Neural progenitor cell (in vitro differentiated cells): ENCODE measurements at regions not wholly inside any gene's neighbourhood (a gene's known extent, or its start where the extent isn't known, plus 50 kb on each side); places are given as distances from the start of the nearest gene placed in this dataset.

Experiments used
- DNase-seq: peaks from one replicate; pipeline ENCODE4 v3.0.0-alpha.2; 2016; ENCODE audit warnings: low spot score
- H2AFZ ChIP-seq: fragments of 200-600 bp; sonication (generic); replicated peaks from 2 replicates; pipeline ENCODE4 v1.6.1; 2016; ENCODE audit warnings: antibody characterized with exemption
- H3F3A ChIP-seq: fragments of 200-600 bp; sonication (generic); 2 replicates; pipeline ENCODE4 v1.6.1; 2016; ENCODE audit warnings: antibody characterized with exemption, low read depth
- H3K27ac ChIP-seq: fragments of 200-600 bp; sonication (generic); 2 replicates; pipeline ENCODE4 v1.5.1; 2016; ENCODE audit warnings: mild to moderate bottlenecking
- H3K27me3 ChIP-seq: fragments of 200-600 bp; sonication (generic); 2 replicates; pipeline ENCODE4 v1.6.1; 2016; ENCODE audit warnings: mild to moderate bottlenecking, moderate library complexity
- H3K36me3 ChIP-seq: fragments of 200-600 bp; sonication (generic); 2 replicates; pipeline ENCODE4 v1.5.1; 2016
- H3K4me1 ChIP-seq: fragments of 200-600 bp; sonication (generic); 2 replicates; pipeline ENCODE4 v1.6.1; 2016; ENCODE audit warnings: mixed run types
- H3K4me2 ChIP-seq: fragments of 200-600 bp; sonication (generic); 2 replicates; pipeline ENCODE4 v1.6.1; 2016
- H3K4me3 ChIP-seq: fragments of 200-600 bp; sonication (generic); 2 replicates; pipeline ENCODE4 v1.5.1; 2016
- H3K79me2 ChIP-seq: fragments of 200-600 bp; sonication (generic); 2 replicates; pipeline ENCODE4 v1.6.1; 2016; ENCODE audit warnings: low read depth
- H3K9ac ChIP-seq: fragments of 200-600 bp; sonication (generic); 2 replicates; pipeline ENCODE4 v1.6.1; 2016
- H3K9me3 ChIP-seq: fragments of 200-600 bp; sonication (generic); 2 replicates; pipeline ENCODE4 v1.5.1; 2016; ENCODE audit warnings: low read depth
- H4K20me1 ChIP-seq: fragments of 200-600 bp; sonication (generic); 2 replicates; pipeline ENCODE4 v1.6.1; 2016; ENCODE audit warnings: low read depth
- H3K27ac Mint-ChIP-seq: 3 replicates; pipeline ENCODE4 v1.8.0; 2021; ENCODE audit warnings: mixed read lengths
- H3K27me3 Mint-ChIP-seq: 2 replicates; pipeline ENCODE4 v1.8.0; 2022; ENCODE audit warnings: low read depth, mild to moderate bottlenecking, inconsistent platforms, moderate library complexity, mixed read lengths; ENCODE audit not compliant: insufficient read depth
- H3K36me3 Mint-ChIP-seq: 3 replicates; pipeline ENCODE4 v1.8.0; 2021; ENCODE audit warnings: mixed read lengths
- H3K4me1 Mint-ChIP-seq: 3 replicates; pipeline ENCODE4 v1.8.0; 2021; ENCODE audit warnings: mixed read lengths
- H3K4me3 Mint-ChIP-seq: 3 replicates; pipeline ENCODE4 v1.8.0; 2021; ENCODE audit warnings: mild to moderate bottlenecking, moderate library complexity, mixed read lengths
- H3K9me3 Mint-ChIP-seq: 3 replicates; pipeline ENCODE4 v1.8.0; 2020; ENCODE audit warnings: mixed read lengths
- CTCF ChIP-seq: fragments of 200-600 bp; sonication (generic); IDR thresholded peaks from 2 replicates; pipeline ENCODE4 v1.5.1; 2017; ENCODE audit warnings: antibody characterized with exemption, mild to moderate bottlenecking
- EZH2 ChIP-seq: fragments of 200-600 bp; sonication (generic); IDR thresholded peaks from 2 replicates; pipeline ENCODE4 v1.6.1; 2017; ENCODE audit warnings: antibody characterized with exemption, mild to moderate bottlenecking, moderate library complexity
- EZH2phosphoT487 ChIP-seq: fragments of 200-600 bp; sonication (generic); IDR thresholded peaks from 2 replicates; pipeline ENCODE4 v1.6.1; 2017; ENCODE audit warnings: antibody characterized with exemption

- Histone ChIP-seq H3K9ac (no peak overlapping the region), H3K4me2 (no peak overlapping the region), H3K27me3 (no peaks in the 10 kb centered on the region), H3K27ac (no peak overlapping the region), H3F3A (no peaks in the 10 kb centered on the region), H3K4me3 (no peak overlapping the region), H3K79me2 (no peaks in the 10 kb centered on the region), H4K20me1 (no peaks in the 10 kb centered on the region), H3K36me3 (no peaks in the 10 kb centered on the region), H3K9me3 (no peaks in the 10 kb centered on the region), H3K4me1 (no peaks in the 10 kb centered on the region), H2AFZ (no peak overlapping the region)
- Mint-ChIP-seq H3K36me3 (no peaks in the 10 kb centered on the region), H3K9me3 (no peaks in the 10 kb centered on the region), H3K4me3 (no peak overlapping the region), H3K27me3 (no peaks in the 10 kb centered on the region), H3K4me1 (no peaks in the 10 kb centered on the region), H3K27ac (no peak overlapping the region)
- TF ChIP-seq EZH2, result no peak
- TF ChIP-seq EZH2phosphoT487, result no peak
- TF ChIP-seq CTCF, result no peak
- DNase-seq, result no peak
These were observed 1946.0 kb upstream of the RAG2 start for GRCh38 chr11:38543986-38544385.

GRCh38 chr11:38543311-38543710 is 1945.3 kb upstream of the RAG2 start:
- Histone ChIP-seq H3K4me2 (no peak overlapping the region), H3F3A (no peaks in the 10 kb centered on the region), H3K27me3 (no peaks in the 10 kb centered on the region), H3K79me2 (no peaks in the 10 kb centered on the region), H4K20me1 (no peaks in the 10 kb centered on the region), H3K4me3 (no peak overlapping the region), H3K9ac (no peak overlapping the region), H2AFZ (no peak overlapping the region), H3K27ac (no peak overlapping the region), H3K4me1 (no peaks in the 10 kb centered on the region), H3K36me3 (no peaks in the 10 kb centered on the region), H3K9me3 (no peaks in the 10 kb centered on the region)
- Mint-ChIP-seq H3K27me3 (no peaks in the 10 kb centered on the region), H3K9me3 (no peaks in the 10 kb centered on the region), H3K4me3 (no peak overlapping the region), H3K4me1 (no peaks in the 10 kb centered on the region), H3K27ac (no peak overlapping the region), H3K36me3 (no peaks in the 10 kb centered on the region)
- DNase-seq, result no peak
- TF ChIP-seq CTCF, result no peak
- no peak for TF ChIP-seq EZH2phosphoT487
- no peak for TF ChIP-seq EZH2

- Histone ChIP-seq H4K20me1 (no peaks in the 10 kb centered on the region), H3K9ac (no peak overlapping the region), H3K4me2 (no peak overlapping the region), H3K27me3 (no peaks in the 10 kb centered on the region), H3K9me3 (no peaks in the 10 kb centered on the region), H3K79me2 (no peaks in the 10 kb centered on the region), H3K4me3 (no peak overlapping the region), H3K4me1 (no peaks in the 10 kb centered on the region), H3K36me3 (no peaks in the 10 kb centered on the region), H2AFZ (no peak overlapping the region), H3F3A (no peaks in the 10 kb centered on the region), H3K27ac (no peak overlapping the region)
- Mint-ChIP-seq H3K9me3 (peaks cover 6% of the 10 kb centered on the region), H3K27ac (no peak overlapping the region), H3K4me3 (no peak overlapping the region), H3K36me3 (no peaks in the 10 kb centered on the region), H3K4me1 (no peaks in the 10 kb centered on the region), H3K27me3 (no peaks in the 10 kb centered on the region)
- TF ChIP-seq EZH2 (no peak), EZH2phosphoT487 (no peak), CTCF (no peak)
- DNase-seq, result no peak
These were observed 1941.0 kb upstream of the RAG2 start for GRCh38 chr11:38538866-38539680.
